Epithelial cell of proximal tubule (primary cell): ENCODE measurements at regions not wholly inside any gene's neighbourhood (a gene's known extent, or its start where the extent isn't known, plus 50 kb on each side); places are given as distances from the start of the nearest gene placed in this dataset.
A peak's percentile ranks its signal among the peaks of the same experiment; 100 is the strongest.

Experiments used
- DNase-seq: peaks from one replicate; pipeline ENCODE4 v3.0.0-alpha.2; 2011; ENCODE audit warnings: low read depth
- H3K4me3 ChIP-seq: 2 replicates; pipeline ENCODE4 v1.5.1; 2011; ENCODE audit warnings: low read depth, mild to moderate bottlenecking, low read length
- TF ChIP-seq, protein P1 (sequence below): conservative IDR thresholded peaks from 2 replicates; pipeline ENCODE4 v1.5.1; 2012; ENCODE audit warnings: low read depth, mild to moderate bottlenecking, low read length

GRCh38 chr5:39955156-39955555, 530.4 kb upstream of the DAB2 start:
- DNase-seq = no peak
- no peak overlapping the region for H3K4me3 ChIP-seq
- TF ChIP-seq, protein P1, sequence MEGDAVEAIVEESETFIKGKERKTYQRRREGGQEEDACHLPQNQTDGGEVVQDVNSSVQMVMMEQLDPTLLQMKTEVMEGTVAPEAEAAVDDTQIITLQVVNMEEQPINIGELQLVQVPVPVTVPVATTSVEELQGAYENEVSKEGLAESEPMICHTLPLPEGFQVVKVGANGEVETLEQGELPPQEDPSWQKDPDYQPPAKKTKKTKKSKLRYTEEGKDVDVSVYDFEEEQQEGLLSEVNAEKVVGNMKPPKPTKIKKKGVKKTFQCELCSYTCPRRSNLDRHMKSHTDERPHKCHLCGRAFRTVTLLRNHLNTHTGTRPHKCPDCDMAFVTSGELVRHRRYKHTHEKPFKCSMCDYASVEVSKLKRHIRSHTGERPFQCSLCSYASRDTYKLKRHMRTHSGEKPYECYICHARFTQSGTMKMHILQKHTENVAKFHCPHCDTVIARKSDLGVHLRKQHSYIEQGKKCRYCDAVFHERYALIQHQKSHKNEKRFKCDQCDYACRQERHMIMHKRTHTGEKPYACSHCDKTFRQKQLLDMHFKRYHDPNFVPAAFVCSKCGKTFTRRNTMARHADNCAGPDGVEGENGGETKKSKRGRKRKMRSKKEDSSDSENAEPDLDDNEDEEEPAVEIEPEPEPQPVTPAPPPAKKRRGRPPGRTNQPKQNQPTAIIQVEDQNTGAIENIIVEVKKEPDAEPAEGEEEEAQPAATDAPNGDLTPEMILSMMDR = no peak

- TF ChIP-seq, protein P1 = no peak
- no peak for DNase-seq
- H3K4me3 ChIP-seq = no peak overlapping the region
Measured at GRCh38 chr5:39951070-39951469, 526.3 kb upstream of the DAB2 start.

- peak; percentile 22 for DNase-seq
- TF ChIP-seq, protein P1 = peak; percentile 73
- no peak overlapping the region for H3K4me3 ChIP-seq
Measured at GRCh38 chr5:39948867-39949468, 524.2 kb upstream of the DAB2 start.

GRCh38 chr5:39948341-39948740, 523.6 kb upstream of the DAB2 start:
- TF ChIP-seq, protein P1 = no peak
- DNase-seq = no peak
- H3K4me3 ChIP-seq = no peak overlapping the region

GRCh38 chr5:39947657-39948056, 522.9 kb upstream of the DAB2 start:
- no peak overlapping the region for H3K4me3 ChIP-seq
- TF ChIP-seq, protein P1 = no peak
- DNase-seq = no peak

GRCh38 chr5:39946356-39947045, 521.7 kb upstream of the DAB2 start:
- TF ChIP-seq, protein P1 = no peak
- DNase-seq = no peak
- no peak overlapping the region for H3K4me3 ChIP-seq

- H3K4me3 ChIP-seq = no peak overlapping the region
- DNase-seq = no peak
- TF ChIP-seq, protein P1 = no peak
Measured at GRCh38 chr5:39945870-39946269, 521.1 kb upstream of the DAB2 start.
